H9 (cell line): ENCODE measurements at regions not wholly inside any gene's neighbourhood (a gene's known extent, or its start where the extent isn't known, plus 50 kb on each side); places are given as distances from the start of the nearest gene placed in this dataset.

Experiments used
- DNase-seq: peaks from one replicate; pipeline ENCODE4 v3.0.0-alpha.2; 2017
- H2AFZ ChIP-seq: one replicate; pipeline ENCODE4 v1.6.1; 2013; ENCODE audit warnings: mild to moderate bottlenecking, low read length, control low read depth, moderate library complexity
- H2AK5ac ChIP-seq: 2 replicates; pipeline ENCODE4 v1.6.1; 2013; ENCODE audit warnings: low read length, control low read depth, mixed read lengths; ENCODE audit not compliant: insufficient read length
- H2BK120ac ChIP-seq: one replicate; pipeline ENCODE4 v1.6.1; 2013; ENCODE audit warnings: low read depth, mild to moderate bottlenecking, low read length, control low read depth, inconsistent platforms; ENCODE audit not compliant: poor library complexity, severe bottlenecking
- H2BK12ac ChIP-seq: 2 replicates; pipeline ENCODE4 v1.6.1; 2013; ENCODE audit warnings: low read length, control low read depth, mixed read lengths, low read depth; ENCODE audit not compliant: insufficient read length
- H2BK15ac ChIP-seq: 2 replicates; pipeline ENCODE4 v1.6.1; 2013; ENCODE audit warnings: low read depth, low read length, control low read depth
- H2BK20ac ChIP-seq: one replicate; pipeline ENCODE4 v1.6.1; 2013; ENCODE audit warnings: low read depth, mild to moderate bottlenecking, low read length, control low read depth, inconsistent platforms; ENCODE audit not compliant: poor library complexity, severe bottlenecking
- H2BK5ac ChIP-seq: 2 replicates; pipeline ENCODE4 v1.6.1; 2013; ENCODE audit warnings: low read length, control low read depth, mixed read lengths; ENCODE audit not compliant: insufficient read length
- H3K14ac ChIP-seq: 2 replicates; pipeline ENCODE4 v1.6.1; 2013; ENCODE audit warnings: low read length, control low read depth; ENCODE audit not compliant: insufficient read depth
- H3K18ac ChIP-seq: 2 replicates; pipeline ENCODE4 v1.6.1; 2013; ENCODE audit warnings: low read depth, mild to moderate bottlenecking, mixed read lengths, low read length, control low read depth; ENCODE audit not compliant: insufficient read length
- H3K23ac ChIP-seq: 2 replicates; pipeline ENCODE4 v1.6.1; 2013; ENCODE audit warnings: low read length, control low read depth, mixed read lengths, low read depth; ENCODE audit not compliant: insufficient read length
- H3K23me2 ChIP-seq: 2 replicates; pipeline ENCODE4 v1.6.1; 2013; ENCODE audit warnings: low read depth, mild to moderate bottlenecking, mixed read lengths, low read length, control low read depth; ENCODE audit not compliant: insufficient read length, poor library complexity, severe bottlenecking
- H3K27ac ChIP-seq: 2 replicates; pipeline ENCODE4 v1.5.1; 2013; ENCODE audit warnings: low read length, control low read depth, mixed read lengths, low read depth; ENCODE audit not compliant: insufficient read length
- H3K27me3 ChIP-seq: 2 replicates; pipeline ENCODE4 v1.6.1; 2013; ENCODE audit warnings: low read length, control low read depth, inconsistent platforms; ENCODE audit not compliant: insufficient read depth
- H3K4ac ChIP-seq: 2 replicates; pipeline ENCODE4 v1.6.1; 2013; ENCODE audit warnings: low read depth, mild to moderate bottlenecking, control low read depth, inconsistent platforms, low read length, moderate library complexity
- H3K4me1 ChIP-seq: 2 replicates; pipeline ENCODE4 v1.6.1; 2013; ENCODE audit warnings: low read length, control low read depth, inconsistent platforms; ENCODE audit not compliant: insufficient read depth
- H3K4me2 ChIP-seq: 2 replicates; pipeline ENCODE4 v1.6.1; 2013; ENCODE audit warnings: low read length, control low read depth, mixed read lengths; ENCODE audit not compliant: insufficient read length, insufficient read depth
- H3K56ac ChIP-seq: 2 replicates; pipeline ENCODE4 v1.6.1; 2013; ENCODE audit warnings: low read depth, mild to moderate bottlenecking, mixed read lengths, low read length, control low read depth; ENCODE audit not compliant: insufficient read length
- H3K79me1 ChIP-seq: 2 replicates; pipeline ENCODE4 v1.6.1; 2013; ENCODE audit warnings: low read depth, mild to moderate bottlenecking, moderate library complexity, low read length, control low read depth, inconsistent platforms; ENCODE audit not compliant: insufficient read depth, poor library complexity, severe bottlenecking
- H3K79me2 ChIP-seq: 2 replicates; pipeline ENCODE4 v1.6.1; 2013; ENCODE audit warnings: low read length, control low read depth, inconsistent platforms; ENCODE audit not compliant: insufficient read depth
- H3K9ac ChIP-seq: 2 replicates; pipeline ENCODE4 v1.6.1; 2013; ENCODE audit warnings: low read length, control low read depth, mixed read lengths; ENCODE audit not compliant: insufficient read length; ENCODE audit errors: extremely low read depth
- H3K9me3 ChIP-seq: one replicate; pipeline ENCODE4 v1.6.1; 2013; ENCODE audit warnings: low read depth, low read length, inconsistent platforms; ENCODE audit not compliant: control insufficient read depth
- H3T11ph ChIP-seq: one replicate; pipeline ENCODE4 v1.6.1; 2013; ENCODE audit warnings: mild to moderate bottlenecking, low read length, control low read depth, inconsistent platforms
- H4K20me1 ChIP-seq: one replicate; pipeline ENCODE4 v1.6.1; 2013; ENCODE audit not compliant: control insufficient read depth, insufficient read length, insufficient read depth
- H4K5ac ChIP-seq: 2 replicates; pipeline ENCODE4 v1.6.1; 2013; ENCODE audit warnings: low read depth, mild to moderate bottlenecking, mixed read lengths, low read length, control low read depth; ENCODE audit not compliant: insufficient read length
- H4K8ac ChIP-seq: replicated peaks from 2 replicates; pipeline ENCODE4 v1.6.1; 2013; ENCODE audit warnings: low read length, control low read depth, mixed read lengths, low read depth; ENCODE audit not compliant: insufficient read length
- H4K91ac ChIP-seq: 2 replicates; pipeline ENCODE4 v1.6.1; 2013; ENCODE audit warnings: low read depth, mild to moderate bottlenecking, moderate library complexity, mixed read lengths, low read length, control low read depth; ENCODE audit not compliant: insufficient read length
- H3K27ac Mint-ChIP-seq, 3 experiments: 2 replicates in 2 of 3; 3 replicates in 1 of 3; pipeline ENCODE4 v1.8.0; 2020 to 2021; ENCODE audit warnings: mixed read lengths in 3 of 3, mild to moderate bottlenecking in 1 of 3, moderate library complexity in 1 of 3
- H3K27me3 Mint-ChIP-seq: 2 replicates; pipeline ENCODE4 v1.8.0; 2021; ENCODE audit warnings: low read depth, mild to moderate bottlenecking, moderate library complexity, mixed read lengths
- H3K36me3 Mint-ChIP-seq, 3 experiments: 2 replicates in 2 of 3; 3 replicates in 1 of 3; pipeline ENCODE4 v1.8.0; 2020 to 2021; ENCODE audit warnings: low read depth in 3 of 3, mixed read lengths in 3 of 3; ENCODE audit not compliant: insufficient read depth in 1 of 3
- H3K4me1 Mint-ChIP-seq, 2 experiments: 2 replicates each; pipeline ENCODE4 v1.8.0; 2020; ENCODE audit warnings: mixed read lengths in 2 of 2
- H3K4me3 Mint-ChIP-seq, 2 experiments: 2 replicates in 1 of 2; 3 replicates in 1 of 2; pipeline ENCODE4 v1.8.0; 2020 to 2021; ENCODE audit warnings: mild to moderate bottlenecking in 2 of 2, mixed read lengths in 2 of 2, moderate library complexity in 1 of 2
- H3K9me3 Mint-ChIP-seq, 2 experiments: 2 replicates in 1 of 2; 3 replicates in 1 of 2; pipeline ENCODE4 v1.8.0; 2020; ENCODE audit warnings: mild to moderate bottlenecking in 2 of 2, mixed read lengths in 2 of 2, moderate library complexity in 1 of 2
- CTCF ChIP-seq: fragments of 200-600 bp; sonication (generic); conservative IDR thresholded peaks from 3 replicates; pipeline ENCODE4 v1.8.0; 2021; ENCODE audit warnings: antibody characterized with exemption, mild to moderate bottlenecking
- WGBS: extraction: QIAGEN DNeasy Blood & Tissue Kit; methylation state at CpG from one replicate; pipeline ENCODE4 v1.1.7; 2013; ENCODE audit warnings: missing lambda C conversion rate, low lambda C conversion rate, mixed read lengths; ENCODE audit not compliant: insufficient read length; ENCODE audit errors: extremely low coverage; 5-methylcytosine and 5-hydroxymethylcytosine counted together

GRCh38 chr13:40215747-40216146 is 450.7 kb downstream of the FOXO1 start:
- Histone ChIP-seq H2BK12ac (no peak overlapping the region), H3K4me2 (no peak overlapping the region), H4K5ac (no peak overlapping the region), H3K9ac (no peak overlapping the region), H4K20me1 (no peaks in the 10 kb centered on the region), H2BK15ac (no peak overlapping the region), H2AK5ac (no peak overlapping the region), H3K23me2 (no peaks in the 10 kb centered on the region), H3K14ac (no peak overlapping the region), H3K9me3 (no peaks in the 10 kb centered on the region), H3K27me3 (no peaks in the 10 kb centered on the region), H2BK20ac (no peak overlapping the region), H3K18ac (no peak overlapping the region), H4K8ac (no peak overlapping the region), H3K79me2 (no peaks in the 10 kb centered on the region), H3K56ac (no peak overlapping the region), H3K4ac (no peak overlapping the region), H2AFZ (no peak overlapping the region), H3K27ac (no peak overlapping the region), H2BK5ac (no peak overlapping the region), H4K91ac (no peak overlapping the region), H3T11ph (no peak overlapping the region), H3K79me1 (no peaks in the 10 kb centered on the region), H3K23ac (no peak overlapping the region), H2BK120ac (no peak overlapping the region), H3K4me1 (no peaks in the 10 kb centered on the region)
- no peaks in the 10 kb centered on the region for H3K36me3 Mint-ChIP-seq
- no peaks in the 10 kb centered on the region for H3K9me3 Mint-ChIP-seq
- DNase-seq, result no peak
- no peaks in the 10 kb centered on the region for H3K27me3 Mint-ChIP-seq
- whole genome bisulfite sequencing, result no CpG with 5 or more reads among the region's 3 CpGs
- H3K27ac Mint-ChIP-seq, result no peak overlapping the region
- H3K4me1 Mint-ChIP-seq, result peaks cover 9 to 14% of the 10 kb centered on the region in 2 experiments
- no peak for TF ChIP-seq CTCF
- H3K4me3 Mint-ChIP-seq, result no peak overlapping the region
